Epithelial cell of proximal tubule (primary cell): ENCODE measurements at regions not wholly inside any gene's neighbourhood (a gene's known extent, or its start where the extent isn't known, plus 50 kb on each side); places are given as distances from the start of the nearest gene placed in this dataset.

Experiments used
- DNase-seq: peaks from one replicate; pipeline ENCODE4 v3.0.0-alpha.2; 2011; ENCODE audit warnings: low read depth
- H3K4me3 ChIP-seq: 2 replicates; pipeline ENCODE4 v1.5.1; 2011; ENCODE audit warnings: low read depth, mild to moderate bottlenecking, low read length
- TF ChIP-seq, protein P1 (sequence below): conservative IDR thresholded peaks from 2 replicates; pipeline ENCODE4 v1.5.1; 2012; ENCODE audit warnings: low read depth, mild to moderate bottlenecking, low read length

DNA sequence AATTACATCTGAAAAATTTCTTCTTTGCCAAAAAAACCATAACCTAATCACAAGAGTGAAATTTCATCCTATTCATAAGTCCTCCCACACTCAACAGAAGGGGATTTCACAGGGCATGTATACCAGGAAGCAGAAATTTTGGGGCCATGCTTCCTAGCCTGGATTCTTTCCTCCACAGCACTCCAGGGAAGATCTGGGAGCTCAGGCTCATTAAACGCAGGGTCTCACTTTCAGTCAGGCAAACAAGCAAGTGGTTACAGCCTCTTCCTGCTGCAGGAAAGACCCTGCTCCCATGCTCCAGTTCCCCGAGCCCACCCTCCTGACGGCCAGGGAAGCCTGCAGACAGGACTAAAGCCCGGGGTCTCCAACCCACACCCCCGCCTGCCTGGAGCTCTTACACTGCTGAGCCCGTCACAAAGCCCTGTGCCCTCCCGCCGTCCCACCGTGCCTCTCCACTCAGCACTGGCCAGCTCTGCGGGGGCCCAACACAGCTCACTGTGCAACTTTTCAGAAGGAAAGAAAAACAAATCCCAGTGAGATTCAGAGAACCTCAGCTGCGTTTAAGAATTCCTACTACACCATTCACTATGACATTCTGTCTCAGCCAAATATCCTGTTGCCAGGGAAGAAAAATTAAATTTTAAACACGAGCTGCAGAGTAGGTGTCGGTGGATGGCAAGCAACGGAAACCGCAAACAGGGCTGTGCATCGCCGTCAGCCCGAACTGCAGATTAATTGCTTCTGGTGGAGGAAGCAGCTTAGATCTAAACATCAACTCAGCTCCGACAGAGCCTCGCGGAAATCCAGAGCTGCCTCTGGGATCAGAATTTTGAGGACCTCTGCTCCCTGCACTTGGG, 106.7 kb upstream of the SFSWAP start:
- TF ChIP-seq, protein P1, sequence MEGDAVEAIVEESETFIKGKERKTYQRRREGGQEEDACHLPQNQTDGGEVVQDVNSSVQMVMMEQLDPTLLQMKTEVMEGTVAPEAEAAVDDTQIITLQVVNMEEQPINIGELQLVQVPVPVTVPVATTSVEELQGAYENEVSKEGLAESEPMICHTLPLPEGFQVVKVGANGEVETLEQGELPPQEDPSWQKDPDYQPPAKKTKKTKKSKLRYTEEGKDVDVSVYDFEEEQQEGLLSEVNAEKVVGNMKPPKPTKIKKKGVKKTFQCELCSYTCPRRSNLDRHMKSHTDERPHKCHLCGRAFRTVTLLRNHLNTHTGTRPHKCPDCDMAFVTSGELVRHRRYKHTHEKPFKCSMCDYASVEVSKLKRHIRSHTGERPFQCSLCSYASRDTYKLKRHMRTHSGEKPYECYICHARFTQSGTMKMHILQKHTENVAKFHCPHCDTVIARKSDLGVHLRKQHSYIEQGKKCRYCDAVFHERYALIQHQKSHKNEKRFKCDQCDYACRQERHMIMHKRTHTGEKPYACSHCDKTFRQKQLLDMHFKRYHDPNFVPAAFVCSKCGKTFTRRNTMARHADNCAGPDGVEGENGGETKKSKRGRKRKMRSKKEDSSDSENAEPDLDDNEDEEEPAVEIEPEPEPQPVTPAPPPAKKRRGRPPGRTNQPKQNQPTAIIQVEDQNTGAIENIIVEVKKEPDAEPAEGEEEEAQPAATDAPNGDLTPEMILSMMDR = no peak
- DNase-seq = no peak
- H3K4me3 ChIP-seq = no peak overlapping the region

DNA sequence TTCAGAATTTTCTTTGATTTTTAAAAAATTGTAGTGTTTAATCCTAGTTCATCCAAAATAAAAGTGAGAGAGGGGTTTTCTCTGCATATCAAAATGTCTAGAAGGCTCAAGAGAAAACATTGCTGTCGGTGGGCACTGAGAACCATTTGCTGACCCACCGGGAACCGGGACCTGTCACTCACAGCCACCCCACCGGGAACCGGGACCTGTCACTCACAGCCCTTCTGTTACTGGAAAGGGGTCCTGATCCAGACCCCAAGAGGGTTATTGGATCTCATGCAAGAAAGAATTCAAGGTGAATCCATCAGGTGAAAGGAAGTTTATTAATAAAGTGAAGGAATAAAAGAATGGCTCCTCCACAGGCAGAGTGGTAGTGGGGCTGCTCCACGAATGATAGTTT, 106.0 kb upstream of the SFSWAP start:
- H3K4me3 ChIP-seq = no peak overlapping the region
- DNase-seq = no peak
- TF ChIP-seq, protein P1 = no peak

DNA sequence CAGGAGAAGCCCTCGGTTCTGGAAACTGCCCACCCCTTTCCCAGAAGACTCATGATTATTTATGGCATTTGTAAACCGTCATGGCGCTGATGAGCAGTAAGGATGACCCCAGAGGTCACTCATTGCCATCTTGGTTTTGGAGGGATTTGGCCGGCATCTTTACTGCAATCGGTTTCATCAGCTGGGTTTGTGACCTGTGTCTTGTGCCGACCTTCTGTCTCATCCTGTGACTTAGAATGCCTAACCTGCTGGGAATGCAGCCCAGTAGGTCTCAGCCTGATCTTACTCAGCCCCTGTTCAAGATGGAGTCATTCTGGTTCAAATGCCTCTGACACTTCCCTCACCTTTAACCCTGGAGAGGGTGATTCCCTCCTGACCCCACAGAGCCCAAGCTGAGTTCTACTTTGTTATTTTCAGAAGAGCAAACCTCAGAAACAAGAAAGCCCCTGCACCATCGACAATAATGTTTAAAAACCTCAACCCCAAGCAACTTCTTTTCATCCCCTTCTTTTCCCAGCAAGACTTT, 105.5 kb upstream of the SFSWAP start:
- TF ChIP-seq, protein P1 = no peak
- no peak overlapping the region for H3K4me3 ChIP-seq
- no peak for DNase-seq

DNA sequence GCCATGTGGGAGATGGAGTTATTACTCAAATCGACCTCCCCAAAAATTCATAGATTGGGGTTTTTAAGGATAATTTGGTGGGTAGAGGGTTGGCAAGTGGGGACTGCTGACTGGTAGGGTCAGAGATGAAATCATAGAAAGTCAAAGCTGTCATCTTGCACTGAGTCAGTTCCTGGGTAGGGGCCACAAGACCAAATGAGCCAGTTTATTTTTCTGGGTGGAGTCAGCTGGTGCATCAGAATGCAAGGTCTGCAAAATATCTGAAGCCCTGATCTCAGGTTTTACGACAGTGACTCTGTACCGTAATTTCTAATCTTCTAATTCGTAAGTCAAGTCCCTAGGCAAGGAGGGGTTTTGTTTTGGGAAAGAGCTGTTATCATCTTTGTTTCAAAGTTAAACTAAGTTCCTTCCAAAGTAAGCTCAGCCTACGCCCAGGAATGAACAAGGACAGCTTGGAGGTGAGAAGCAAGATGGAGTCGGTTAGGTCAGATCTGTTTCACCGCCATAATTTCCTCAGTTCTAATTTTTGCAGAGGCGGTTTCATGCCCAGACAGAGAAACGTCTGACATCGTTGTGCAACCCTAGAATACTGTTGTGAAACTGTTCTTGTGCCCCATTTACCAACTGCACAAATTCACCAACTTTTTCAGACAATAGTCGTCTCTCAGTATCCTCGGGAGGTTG, 104.5 kb upstream of the SFSWAP start:
- no peak for DNase-seq
- H3K4me3 ChIP-seq = no peak overlapping the region

DNA sequence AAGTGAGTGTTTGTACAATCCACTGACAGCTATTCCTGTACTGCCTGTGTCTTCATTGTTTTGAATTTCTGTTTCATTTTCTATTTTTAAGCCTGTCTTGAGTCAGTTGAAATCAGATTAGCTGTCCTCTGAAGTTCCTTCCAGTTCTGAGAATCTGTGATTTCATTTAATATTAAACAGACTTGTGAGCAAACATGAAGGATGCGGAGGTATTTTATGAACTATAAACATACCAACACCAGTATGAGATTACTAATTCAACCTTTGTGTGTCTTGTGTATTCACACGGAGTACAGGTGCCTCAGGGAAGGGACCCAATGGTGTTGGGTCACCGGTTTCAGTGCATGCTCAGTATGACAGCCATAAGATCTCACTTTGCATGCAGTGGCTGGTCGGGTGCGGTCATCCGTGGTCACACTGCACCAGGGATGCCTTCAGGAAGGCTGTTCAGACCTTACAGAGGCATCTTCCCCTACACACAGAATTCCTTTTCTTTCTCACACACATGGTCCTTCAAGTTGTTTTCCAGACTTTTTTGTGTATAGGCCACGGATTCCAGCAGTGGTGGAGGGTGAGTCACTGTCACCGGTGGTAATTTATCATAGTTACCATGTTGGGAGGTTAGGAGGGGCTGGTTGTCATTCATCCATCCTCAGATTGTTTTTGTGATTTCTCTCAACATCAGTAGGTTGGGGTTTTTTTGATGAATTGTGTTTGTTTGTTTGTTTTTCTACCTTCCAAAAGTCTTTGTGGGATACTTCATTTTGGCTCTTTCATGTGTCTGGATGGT, 103.0 kb upstream of the SFSWAP start:
- no peak for DNase-seq
- TF ChIP-seq, protein P1 = no peak
- H3K4me3 ChIP-seq = no peak overlapping the region

More for the DNA sequence above, 104.5 kb upstream of the SFSWAP start:
- TF ChIP-seq, protein P1 = no peak

DNA sequence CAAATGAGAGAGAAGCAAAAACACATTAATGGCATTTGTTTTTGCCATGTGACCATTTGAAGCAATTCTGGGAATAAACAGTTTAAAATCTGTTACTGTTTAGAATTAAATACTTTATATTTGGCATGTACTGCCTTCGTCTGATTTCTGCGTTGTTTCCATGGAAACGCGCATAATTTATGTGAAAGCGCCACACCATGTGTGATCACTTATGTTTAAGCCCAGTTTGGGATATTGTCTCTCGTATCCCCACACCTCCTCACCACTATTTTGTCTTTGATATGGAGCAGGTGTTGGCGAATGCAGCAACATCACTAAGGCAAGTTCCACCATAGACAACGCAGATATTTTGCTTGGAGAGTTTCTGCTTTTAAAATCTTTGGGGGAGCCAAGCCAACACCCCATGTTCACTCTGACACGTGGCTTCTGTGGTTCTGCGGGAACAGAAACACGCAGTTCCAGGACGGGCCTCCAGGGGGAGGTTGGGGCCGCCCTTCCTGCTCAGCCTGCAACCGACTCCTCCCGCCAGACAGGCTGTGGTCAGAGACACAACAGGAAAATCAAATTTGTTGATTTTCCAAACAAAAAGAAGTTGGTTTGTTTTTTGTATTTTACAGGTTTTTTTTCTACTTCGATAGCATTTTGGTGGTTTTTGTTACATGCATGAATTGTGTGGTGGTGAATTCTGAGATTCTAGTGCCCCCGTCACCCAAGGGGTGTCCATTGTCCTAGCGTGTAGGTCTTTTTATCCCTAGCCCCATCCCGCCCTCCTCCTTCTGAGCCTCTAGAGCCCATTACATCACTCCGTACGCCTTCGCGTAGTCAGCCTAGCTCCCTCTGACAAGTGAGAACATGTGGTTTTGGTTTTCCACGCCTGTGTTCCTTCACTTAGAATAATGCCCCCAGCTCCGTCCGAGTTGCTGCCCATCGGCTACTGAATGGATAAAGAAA, 101.9 kb upstream of the SFSWAP start:
- TF ChIP-seq, protein P1 = peak; percentile 66
- no peak for DNase-seq
- H3K4me3 ChIP-seq = no peak overlapping the region
